HCT116 (cell line): ENCODE measurements at regions not wholly inside any gene's neighbourhood (a gene's known extent, or its start where the extent isn't known, plus 50 kb on each side); places are given as distances from the start of the nearest gene placed in this dataset.

Experiments
- ATAC-seq: fragments of 200-7000 bp; cut with Tn5 transposase; 2 replicates; pipeline ENCODE4 v1.9.1; 2020; ENCODE audit warnings: mild to moderate bottlenecking, moderate library complexity
- BruUV-seq: library from RNA; stranded (reverse); fragments of 400-500 nt; replicated peaks from 2 replicates; lab custom pipeline; 2021; lab: Mats Ljungman, UMichigan
- CTCF ChIA-PET: fragments of 300-600 bp; sonication (Branson Sonifier 250); formaldehyde crosslinking; loops from one replicate; lab custom pipeline; 2021; ENCODE audit warnings: antibody characterized with exemption; lab: Charles Lee
- POLR2A ChIA-PET: fragments of 300-600, 350-600 bp; sonication (Branson Sonifier 250); formaldehyde crosslinking; loops from one replicate; lab custom pipeline; 2021; ENCODE audit warnings: antibody characterized with exemption; lab: Charles Lee
- RAD21 ChIA-PET, 2 experiments: fragments of 300-600 bp; sonication (Branson Sonifier 250); formaldehyde crosslinking; loops; one replicate each; lab custom pipeline; 2023; ENCODE audit warnings: low total read pairs in 2 of 2; ENCODE audit not compliant: uncharacterized antibody in 2 of 2, unreplicated experiment in 2 of 2, low non-redundant PET in 1 of 2; lab: Charles Lee
- DNase-seq: peaks from one replicate; pipeline ENCODE4 v3.0.0-alpha.2; 2010; ENCODE audit warnings: low read depth, low spot score
- H2AFZ ChIP-seq: fragments of 200-600 bp; shearing (Covaris generic), sonication (generic); 2 replicates; pipeline ENCODE4 v1.6.1; 2017; ENCODE audit warnings: low read depth, mixed run types, mixed read lengths, antibody characterized with exemption, low read length; ENCODE audit not compliant: poor library complexity, severe bottlenecking
- H3K27ac ChIP-seq: 2 replicates; pipeline ENCODE4 v1.5.1; 2012; ENCODE audit warnings: low read depth, low read length
- H3K27me3 ChIP-seq: fragments of 200-600 bp; sonication (generic); 2 replicates; pipeline ENCODE4 v1.6.1; 2016; ENCODE audit warnings: mixed run types, low read length, mixed read lengths; ENCODE audit not compliant: insufficient read depth
- H3K36me3 ChIP-seq, 2 experiments: fragments of 200-500 bp in 1 of 2; fragments of 200-600 bp in 1 of 2; sonication (Bioruptor generic) in 1 of 2; sonication (generic) in 1 of 2; 2 replicates each; pipeline versions ENCODE4 v1.5.1 to v1.6.1; 2014 to 2016; ENCODE audit warnings: low read length in 2 of 2, inconsistent platforms in 1 of 2, mixed read lengths in 1 of 2, mixed run types in 1 of 2; ENCODE audit not compliant: insufficient read depth in 2 of 2, control insufficient read depth in 1 of 2
- H3K4me1 ChIP-seq, 2 experiments: fragments of 200-600 bp in 1 of 2; sonication (generic) in 1 of 2; 2 replicates each; pipeline versions ENCODE4 v1.5.1 to v1.6.1; 2012 to 2017; ENCODE audit warnings: low read length in 2 of 2, inconsistent platforms in 1 of 2, mild to moderate bottlenecking in 1 of 2, mixed read lengths in 1 of 2, mixed run types in 1 of 2, moderate library complexity in 1 of 2; ENCODE audit not compliant: insufficient read depth in 2 of 2, control insufficient read depth in 1 of 2
- H3K4me2 ChIP-seq: fragments of 200-600 bp; sonication (generic); 2 replicates; pipeline ENCODE4 v1.6.1; 2017; ENCODE audit warnings: mixed run types, low read length, mixed read lengths
- H3K4me3 ChIP-seq, 2 experiments: fragments of 200-600 bp in 1 of 2; sonication (generic) in 1 of 2; replicated peaks in 1 of 2; 2 replicates each; pipeline ENCODE4 v1.5.1; 2011 to 2016; ENCODE audit warnings: low read length in 2 of 2, control low read depth in 1 of 2, low read depth in 1 of 2, mild to moderate bottlenecking in 1 of 2, mixed read lengths in 1 of 2, mixed run types in 1 of 2
- H3K79me2 ChIP-seq: fragments of 200-600 bp; sonication (generic); 2 replicates; pipeline ENCODE4 v1.6.1; 2017; ENCODE audit warnings: mild to moderate bottlenecking, mixed run types, low read length, moderate library complexity, mixed read lengths; ENCODE audit not compliant: insufficient read depth
- H3K9ac ChIP-seq: fragments of 200-600 bp; sonication (generic); 2 replicates; pipeline ENCODE4 v1.6.1; 2016; ENCODE audit warnings: low read length, mixed read lengths
- H3K9me2 ChIP-seq: fragments of 200-600 bp; sonication (generic), shearing (Covaris generic); 2 replicates; pipeline ENCODE4 v1.6.1; 2017; ENCODE audit warnings: mixed run types, mild to moderate bottlenecking, moderate library complexity; ENCODE audit not compliant: insufficient read depth
- H3K9me3 ChIP-seq, 2 experiments: fragments of 200-500 bp in 1 of 2; fragments of 200-600 bp in 1 of 2; sonication (Bioruptor generic) in 1 of 2; sonication (generic) in 1 of 2; 2 replicates each; pipeline ENCODE4 v1.6.1; 2014 to 2017; ENCODE audit warnings: low read length in 2 of 2, mixed read lengths in 2 of 2, inconsistent platforms in 1 of 2, low read depth in 1 of 2, mild to moderate bottlenecking in 1 of 2, mixed run types in 1 of 2, moderate library complexity in 1 of 2; ENCODE audit not compliant: control insufficient read depth in 1 of 2, insufficient read depth in 1 of 2
- H4K20me1 ChIP-seq: fragments of 200-600 bp; sonication (generic), shearing (Covaris generic); 2 replicates; pipeline ENCODE4 v1.6.1; 2017; ENCODE audit warnings: mixed run types, mild to moderate bottlenecking, moderate library complexity; ENCODE audit not compliant: insufficient read depth
- ATF3 ChIP-seq: IDR thresholded peaks from 2 replicates; pipeline ENCODE4 v1.6.1; 2012
- EGR1 ChIP-seq: IDR thresholded peaks from 2 replicates; pipeline ENCODE4 v1.6.1; 2012; ENCODE audit warnings: low read depth
- FOSL1 ChIP-seq: IDR thresholded peaks from 2 replicates; pipeline ENCODE4 v1.6.1; 2012; ENCODE audit warnings: low read depth
- POLR2AphosphoS5 ChIP-seq: IDR thresholded peaks from 2 replicates; pipeline ENCODE4 v1.6.1; 2011; ENCODE audit warnings: mild to moderate bottlenecking, low read depth, low read length, moderate library complexity
- RAD21 ChIP-seq: IDR thresholded peaks from 2 replicates; pipeline ENCODE4 v1.6.1; 2012; ENCODE audit warnings: low read depth, mild to moderate bottlenecking
- YY1 ChIP-seq: IDR thresholded peaks from 2 replicates; pipeline ENCODE4 v1.6.1; 2011; ENCODE audit warnings: low read length, low read depth, moderate library complexity, mild to moderate bottlenecking; ENCODE audit not compliant: insufficient replicate concordance; ENCODE audit errors: extremely low read depth
- intact Hi-C: fragments of 100-400 bp; cut with micrococcal nuclease; formaldehyde crosslinking; loops from 2 replicates; pipeline ENCODE4 v1.10.0; 2022
- TF ChIP-seq, protein P1 (sequence below): IDR thresholded peaks from 2 replicates; pipeline ENCODE4 v1.6.1; 2012
- TF ChIP-seq, protein P2 (sequence below): IDR thresholded peaks from 2 replicates; pipeline ENCODE4 v1.6.1; 2012; ENCODE audit warnings: low read depth

GRCh38 chr13:47708386-47708785 is 292.7 kb downstream of the SUCLA2 start:
- ATAC-seq = no peak
- intact Hi-C loops = no loop called here

DNA sequence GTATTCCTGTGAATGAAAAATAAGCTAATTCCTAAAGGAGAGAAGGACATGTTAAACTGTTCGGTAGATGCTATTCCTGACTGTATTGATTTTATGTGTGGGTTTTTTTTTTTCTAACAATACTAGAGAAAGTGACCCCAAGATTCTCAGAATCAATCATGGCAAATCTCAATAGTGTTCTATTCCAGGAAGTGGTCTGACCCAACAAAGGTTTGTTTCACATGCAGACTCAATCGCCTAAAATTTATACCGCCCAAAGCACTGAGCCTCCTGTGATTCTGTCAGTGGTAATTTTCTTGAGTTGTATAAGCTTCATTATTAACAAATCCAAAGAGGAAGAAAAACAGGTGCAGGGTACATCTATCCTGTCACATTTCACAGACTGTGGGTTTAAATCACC is 293.7 kb downstream of the SUCLA2 start:
- no peak overlapping the region for H3K27ac ChIP-seq
- H3K9me2 ChIP-seq = no peaks in the 10 kb centered on the region
- H3K36me3 ChIP-seq = no peaks in the 10 kb centered on the region
- no peak for TF ChIP-seq YY1
- TF ChIP-seq, protein P1, sequence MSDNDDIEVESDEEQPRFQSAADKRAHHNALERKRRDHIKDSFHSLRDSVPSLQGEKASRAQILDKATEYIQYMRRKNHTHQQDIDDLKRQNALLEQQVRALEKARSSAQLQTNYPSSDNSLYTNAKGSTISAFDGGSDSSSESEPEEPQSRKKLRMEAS = no peak
- TF ChIP-seq POLR2AphosphoS5 = no peak
- no peak for TF ChIP-seq ATF3
- H3K4me3 ChIP-seq = no peak overlapping the region
- ChIA-PET CTCF (no interaction called here), POLR2A (no interaction called here), RAD21 (no interaction called here)
- DNase-seq (no peak), ATAC-seq (no peak)
- H2AFZ ChIP-seq = no peak overlapping the region
- no peaks in the 10 kb centered on the region for H3K79me2 ChIP-seq
- H3K4me2 ChIP-seq = no peak overlapping the region
- BruUV-seq = no TSS peak
- H3K27me3 ChIP-seq = peaks cover 9% of the 10 kb centered on the region; the same call in 1 of the 2 replicates
- no peaks in the 10 kb centered on the region for H4K20me1 ChIP-seq
- intact Hi-C loops = no loop called here
- H3K9ac ChIP-seq = no peak overlapping the region
- no peaks in the 10 kb centered on the region for H3K9me3 ChIP-seq
- no peaks in the 10 kb centered on the region for H3K4me1 ChIP-seq

More at GRCh38 chr13:47708386-47708785, 292.7 kb downstream of the SUCLA2 start:
- RAD21 ChIA-PET = no interaction called here
- H3K9ac ChIP-seq = no peak overlapping the region
- H4K20me1 ChIP-seq = no peaks in the 10 kb centered on the region
- TF ChIP-seq FOSL1 (no peak), EGR1 (no peak), RAD21 (no peak)
- TF ChIP-seq, protein P2, sequence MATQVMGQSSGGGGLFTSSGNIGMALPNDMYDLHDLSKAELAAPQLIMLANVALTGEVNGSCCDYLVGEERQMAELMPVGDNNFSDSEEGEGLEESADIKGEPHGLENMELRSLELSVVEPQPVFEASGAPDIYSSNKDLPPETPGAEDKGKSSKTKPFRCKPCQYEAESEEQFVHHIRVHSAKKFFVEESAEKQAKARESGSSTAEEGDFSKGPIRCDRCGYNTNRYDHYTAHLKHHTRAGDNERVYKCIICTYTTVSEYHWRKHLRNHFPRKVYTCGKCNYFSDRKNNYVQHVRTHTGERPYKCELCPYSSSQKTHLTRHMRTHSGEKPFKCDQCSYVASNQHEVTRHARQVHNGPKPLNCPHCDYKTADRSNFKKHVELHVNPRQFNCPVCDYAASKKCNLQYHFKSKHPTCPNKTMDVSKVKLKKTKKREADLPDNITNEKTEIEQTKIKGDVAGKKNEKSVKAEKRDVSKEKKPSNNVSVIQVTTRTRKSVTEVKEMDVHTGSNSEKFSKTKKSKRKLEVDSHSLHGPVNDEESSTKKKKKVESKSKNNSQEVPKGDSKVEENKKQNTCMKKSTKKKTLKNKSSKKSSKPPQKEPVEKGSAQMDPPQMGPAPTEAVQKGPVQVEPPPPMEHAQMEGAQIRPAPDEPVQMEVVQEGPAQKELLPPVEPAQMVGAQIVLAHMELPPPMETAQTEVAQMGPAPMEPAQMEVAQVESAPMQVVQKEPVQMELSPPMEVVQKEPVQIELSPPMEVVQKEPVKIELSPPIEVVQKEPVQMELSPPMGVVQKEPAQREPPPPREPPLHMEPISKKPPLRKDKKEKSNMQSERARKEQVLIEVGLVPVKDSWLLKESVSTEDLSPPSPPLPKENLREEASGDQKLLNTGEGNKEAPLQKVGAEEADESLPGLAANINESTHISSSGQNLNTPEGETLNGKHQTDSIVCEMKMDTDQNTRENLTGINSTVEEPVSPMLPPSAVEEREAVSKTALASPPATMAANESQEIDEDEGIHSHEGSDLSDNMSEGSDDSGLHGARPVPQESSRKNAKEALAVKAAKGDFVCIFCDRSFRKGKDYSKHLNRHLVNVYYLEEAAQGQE = no peak
- TF ChIP-seq, all 23 proteins: peak for 0
- H3K9me3 ChIP-seq = no peaks in the 10 kb centered on the region
- no peak overlapping the region for H3K4me2 ChIP-seq
- ChIA-PET CTCF (no interaction called here), POLR2A (no interaction called here)
- H3K4me1 ChIP-seq = no peaks in the 10 kb centered on the region
- H3K27ac ChIP-seq = no peak overlapping the region
- no peak for DNase-seq
- no peaks in the 10 kb centered on the region for H3K79me2 ChIP-seq
- no peaks in the 10 kb centered on the region for H3K36me3 ChIP-seq
- BruUV-seq = no TSS peak
- no peak overlapping the region for H3K4me3 ChIP-seq
- peaks cover 9% of the 10 kb centered on the region; the same call in 1 of the 2 replicates for H3K27me3 ChIP-seq
- no peak overlapping the region for H2AFZ ChIP-seq
- no peaks in the 10 kb centered on the region for H3K9me2 ChIP-seq
